ENCODE measurements at regions not wholly inside any gene's neighbourhood (a gene's known extent, or its start where the extent isn't known, plus 50 kb on each side); places are given as distances from the start of the nearest gene placed in this dataset.

DNA sequence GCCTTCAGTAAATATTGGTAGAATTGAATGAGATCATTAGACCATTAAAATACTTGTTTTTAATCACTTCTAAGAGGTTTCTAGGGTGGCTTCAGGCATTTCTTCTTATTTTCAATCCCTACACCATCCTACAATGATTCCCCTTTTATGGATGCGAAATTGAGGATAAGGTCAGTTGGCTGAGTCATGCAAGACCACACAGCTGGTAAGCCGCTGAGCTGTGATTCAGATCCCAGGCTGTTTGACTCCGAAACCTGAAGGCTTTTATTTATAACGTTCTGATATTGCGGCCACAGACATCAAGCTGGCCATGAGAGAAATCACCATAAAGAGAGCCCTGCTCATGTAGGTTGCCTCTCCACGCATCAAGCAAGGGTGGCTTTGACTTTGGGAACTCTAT, 133.4 kb downstream of the VAPA start:
- no peaks in the 10 kb centered on the region for H3K36me3 Mint-ChIP-seq (ENCODE audit: insufficient read depth, unreplicated experiment)
- peaks cover 3% of the 10 kb centered on the region for H3K9me3 Mint-ChIP-seq (ENCODE audit: unreplicated experiment)
- DNase-seq: no peak
- Histone ChIP-seq H3K9me3 (no peaks in the 10 kb centered on the region), H3K36me3 (ENCODE audit: control insufficient read depth, insufficient read depth, low read length) (no peaks in the 10 kb centered on the region), H3K4me3 (ENCODE audit: low read depth, low read length) (no peak overlapping the region), H3K4me1 (no peaks in the 10 kb centered on the region), H3K27me3 (replicated peaks; ENCODE audit: control insufficient read depth, insufficient read depth, low read length) (no peaks in the 10 kb centered on the region)
- TF ChIP-seq, protein P1, sequence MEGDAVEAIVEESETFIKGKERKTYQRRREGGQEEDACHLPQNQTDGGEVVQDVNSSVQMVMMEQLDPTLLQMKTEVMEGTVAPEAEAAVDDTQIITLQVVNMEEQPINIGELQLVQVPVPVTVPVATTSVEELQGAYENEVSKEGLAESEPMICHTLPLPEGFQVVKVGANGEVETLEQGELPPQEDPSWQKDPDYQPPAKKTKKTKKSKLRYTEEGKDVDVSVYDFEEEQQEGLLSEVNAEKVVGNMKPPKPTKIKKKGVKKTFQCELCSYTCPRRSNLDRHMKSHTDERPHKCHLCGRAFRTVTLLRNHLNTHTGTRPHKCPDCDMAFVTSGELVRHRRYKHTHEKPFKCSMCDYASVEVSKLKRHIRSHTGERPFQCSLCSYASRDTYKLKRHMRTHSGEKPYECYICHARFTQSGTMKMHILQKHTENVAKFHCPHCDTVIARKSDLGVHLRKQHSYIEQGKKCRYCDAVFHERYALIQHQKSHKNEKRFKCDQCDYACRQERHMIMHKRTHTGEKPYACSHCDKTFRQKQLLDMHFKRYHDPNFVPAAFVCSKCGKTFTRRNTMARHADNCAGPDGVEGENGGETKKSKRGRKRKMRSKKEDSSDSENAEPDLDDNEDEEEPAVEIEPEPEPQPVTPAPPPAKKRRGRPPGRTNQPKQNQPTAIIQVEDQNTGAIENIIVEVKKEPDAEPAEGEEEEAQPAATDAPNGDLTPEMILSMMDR (IDR thresholded peaks at IDR 0.05; ENCODE audit: insufficient read depth in 1 of 2, low read depth in 1 of 2, low read length in 1 of 2, severe bottlenecking in 1 of 2, unreplicated experiment in 1 of 2): no peak
- no peak overlapping the region for H3K4me3 Mint-ChIP-seq (ENCODE audit: unreplicated experiment)
- peaks cover 6% of the 10 kb centered on the region for H3K27me3 Mint-ChIP-seq (ENCODE audit: insufficient read depth, unreplicated experiment)
- no peaks in the 10 kb centered on the region for H3K4me1 Mint-ChIP-seq (ENCODE audit: low read depth, unreplicated experiment)
- no TSS peak for BruUV-seq (replicated peaks)
- intact Hi-C loops (cut with micrococcal nuclease; ENCODE audit: unreplicated experiment): no loop called here
- ChIA-PET POLR2A (no interaction called here), CTCF (no interaction called here)
- H3K27ac Mint-ChIP-seq (ENCODE audit: unreplicated experiment): no peak overlapping the region

DNA sequence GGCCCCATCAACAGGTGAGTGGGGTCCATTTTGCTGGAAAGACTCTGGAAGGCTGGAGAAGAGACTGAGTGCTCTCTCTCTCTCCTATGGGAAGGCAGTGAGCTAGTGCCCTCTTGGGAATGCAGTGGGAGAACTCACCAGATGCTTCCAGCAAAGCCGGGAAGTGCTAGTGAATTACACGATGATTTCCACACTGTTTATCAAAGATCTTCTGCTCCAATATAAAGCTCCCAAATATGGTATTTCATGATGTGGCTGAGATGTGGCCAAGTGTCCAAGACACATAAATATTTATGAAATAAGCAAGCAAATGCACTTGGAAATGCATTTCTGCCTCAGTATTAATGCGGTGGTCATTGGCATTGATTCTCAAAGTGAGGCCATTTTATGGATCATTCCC, 135.9 kb downstream of the VAPA start:
- Histone ChIP-seq H3K4me1 (no peaks in the 10 kb centered on the region), H3K9me3 (no peaks in the 10 kb centered on the region), H3K4me3 (ENCODE audit: low read depth, low read length) (no peak overlapping the region), H3K27me3 (replicated peaks; ENCODE audit: control insufficient read depth, insufficient read depth, low read length) (no peaks in the 10 kb centered on the region), H3K36me3 (ENCODE audit: control insufficient read depth, insufficient read depth, low read length) (no peaks in the 10 kb centered on the region)
- H3K36me3 Mint-ChIP-seq (ENCODE audit: insufficient read depth, unreplicated experiment): no peaks in the 10 kb centered on the region
- no peaks in the 10 kb centered on the region for H3K9me3 Mint-ChIP-seq (ENCODE audit: unreplicated experiment)
- no peak overlapping the region for H3K27ac Mint-ChIP-seq (ENCODE audit: unreplicated experiment)
- CTCF ChIA-PET: no interaction called here
- intact Hi-C loops (cut with micrococcal nuclease; ENCODE audit: unreplicated experiment): no loop called here
- BruUV-seq (replicated peaks): no TSS peak
- H3K27me3 Mint-ChIP-seq (ENCODE audit: insufficient read depth, unreplicated experiment): peaks cover 6% of the 10 kb centered on the region
- no peak for DNase-seq
- no peaks in the 10 kb centered on the region for H3K4me1 Mint-ChIP-seq (ENCODE audit: low read depth, unreplicated experiment)
- H3K4me3 Mint-ChIP-seq (ENCODE audit: unreplicated experiment): no peak overlapping the region
- POLR2A ChIA-PET: no interaction called here
- TF ChIP-seq, protein P1 (IDR thresholded peaks at IDR 0.05; ENCODE audit: insufficient read depth in 1 of 2, low read depth in 1 of 2, low read length in 1 of 2, severe bottlenecking in 1 of 2, unreplicated experiment in 1 of 2): no peak

DNA sequence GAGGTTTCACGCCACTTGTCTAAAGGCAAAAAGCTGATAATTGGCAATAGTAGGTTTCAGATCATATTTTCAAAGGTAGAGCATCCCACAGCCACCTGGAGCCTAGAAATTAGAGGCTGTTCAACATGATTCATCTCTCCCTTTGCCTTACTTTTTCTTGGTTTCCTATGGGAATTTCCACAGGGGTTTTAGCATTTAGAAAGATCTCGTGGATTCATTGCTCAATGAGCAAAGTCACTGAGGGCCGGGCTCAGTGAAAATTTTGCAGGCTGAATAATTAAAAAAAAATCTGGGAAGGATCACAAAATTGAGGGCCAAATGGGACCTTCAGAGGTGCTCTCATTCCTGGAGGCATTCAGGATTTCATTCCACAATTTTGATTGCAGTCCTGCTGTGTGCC, 137.1 kb downstream of the VAPA start:
- BruUV-seq (replicated peaks): no TSS peak
- no peaks in the 10 kb centered on the region for H3K36me3 Mint-ChIP-seq (ENCODE audit: insufficient read depth, unreplicated experiment)
- no peak overlapping the region for H3K27ac Mint-ChIP-seq (ENCODE audit: unreplicated experiment)

More for the DNA sequence above, 137.1 kb downstream of the VAPA start:
- Histone ChIP-seq H3K4me3 (ENCODE audit: low read depth, low read length) (no peak overlapping the region), H3K9me3 (no peaks in the 10 kb centered on the region), H3K36me3 (ENCODE audit: control insufficient read depth, insufficient read depth, low read length) (no peaks in the 10 kb centered on the region), H3K4me1 (no peaks in the 10 kb centered on the region), H3K27me3 (replicated peaks; ENCODE audit: control insufficient read depth, insufficient read depth, low read length) (no peaks in the 10 kb centered on the region)
- POLR2A ChIA-PET: no interaction called here
- intact Hi-C loops (cut with micrococcal nuclease; ENCODE audit: unreplicated experiment): no loop called here
- CTCF ChIA-PET: no interaction called here
- TF ChIP-seq, protein P1 (IDR thresholded peaks at IDR 0.05; ENCODE audit: insufficient read depth in 1 of 2, low read depth in 1 of 2, low read length in 1 of 2, severe bottlenecking in 1 of 2, unreplicated experiment in 1 of 2): no peak
- Mint-ChIP-seq H3K27me3 (ENCODE audit: insufficient read depth, unreplicated experiment) (peaks cover 6% of the 10 kb centered on the region), H3K4me3 (ENCODE audit: unreplicated experiment) (no peak overlapping the region), H3K4me1 (ENCODE audit: low read depth, unreplicated experiment) (no peaks in the 10 kb centered on the region), H3K9me3 (ENCODE audit: unreplicated experiment) (no peaks in the 10 kb centered on the region)
- no peak for DNase-seq
